Natural killer cell (primary cell): ENCODE measurements at regions not wholly inside any gene's neighbourhood (a gene's known extent, or its start where the extent isn't known, plus 50 kb on each side); places are given as distances from the start of the nearest gene placed in this dataset.

Experiments used
- ATAC-seq, 3 donors: fragments of 150-1000 bp in 2 of 3; fragments of 200-7000 bp in 1 of 3; cut with Tn5 transposase; 1 replicate in 1 of 3; 2 replicates in 2 of 3; pipeline ENCODE4 v1.10.0; 2021; ENCODE audit warnings: mild to moderate bottlenecking in 2 of 3, moderate library complexity in 2 of 3
- DNase-seq, 2 donors: peaks; one replicate each; pipeline versions ENCODE4 v3.0.0 to v3.0.0-alpha.2; 2013 to 2021; ENCODE audit warnings: mixed read lengths in 1 of 2
- H3K27ac ChIP-seq: one replicate; pipeline ENCODE4 v1.5.1; 2013; ENCODE audit warnings: mild to moderate bottlenecking, low read length
- H3K27me3 ChIP-seq: one replicate; pipeline ENCODE4 v1.6.1; 2013; ENCODE audit warnings: low read length; ENCODE audit not compliant: control insufficient read depth, insufficient read depth
- H3K36me3 ChIP-seq: one replicate; pipeline ENCODE4 v1.6.1; 2013; ENCODE audit warnings: low read length; ENCODE audit not compliant: control insufficient read depth, insufficient read depth
- H3K4me1 ChIP-seq: one replicate; pipeline ENCODE4 v1.6.1; 2013; ENCODE audit warnings: low read length; ENCODE audit not compliant: control insufficient read depth, insufficient read depth
- H3K4me3 ChIP-seq: one replicate; pipeline ENCODE4 v1.5.1; 2013; ENCODE audit warnings: low read length
- H3K9me3 ChIP-seq: one replicate; pipeline ENCODE4 v1.6.1; 2013; ENCODE audit warnings: low read length; ENCODE audit not compliant: control insufficient read depth, insufficient read depth
- H3K27ac Mint-ChIP-seq, 2 donors: one replicate each; pipeline ENCODE4 v1.8.0; 2022; ENCODE audit warnings: mild to moderate bottlenecking in 2 of 2, mixed read lengths in 2 of 2, moderate library complexity in 1 of 2
- H3K27me3 Mint-ChIP-seq, 2 donors: one replicate each; pipeline ENCODE4 v1.8.0; 2022; ENCODE audit warnings: low read depth in 2 of 2, mixed read lengths in 2 of 2
- H3K36me3 Mint-ChIP-seq: one replicate; pipeline ENCODE4 v1.8.0; 2022; ENCODE audit warnings: mixed read lengths
- H3K4me1 Mint-ChIP-seq, 2 donors: one replicate each; pipeline ENCODE4 v1.8.0; 2022; ENCODE audit warnings: mixed read lengths in 2 of 2
- H3K4me3 Mint-ChIP-seq: one replicate; pipeline ENCODE4 v1.8.0; 2022; ENCODE audit warnings: mild to moderate bottlenecking, moderate library complexity, mixed read lengths
- H3K9me3 Mint-ChIP-seq, 2 donors: one replicate each; pipeline ENCODE4 v1.8.0; 2022; ENCODE audit warnings: mixed read lengths in 2 of 2
- WGBS: methylation state at CpG from one replicate; pipeline ENCODE4 v1.1.7; 2013; ENCODE audit warnings: missing lambda C conversion rate; ENCODE audit not compliant: insufficient coverage; 5-methylcytosine and 5-hydroxymethylcytosine counted together
- intact Hi-C: fragments of 100-400 bp; cut with micrococcal nuclease; formaldehyde crosslinking; loops from one replicate; pipeline ENCODE4 v1.14.2; 2022
- TF ChIP-seq, protein P1 (sequence below): fragments of 200-600 bp; IDR thresholded peaks from one replicate; pipeline ENCODE4 v1.8.0; 2022; ENCODE audit warnings: antibody characterized with exemption

- peaks cover 0 to 11% of the 10 kb centered on the region in 2 donors for H3K27me3 Mint-ChIP-seq
- TF ChIP-seq, protein P1, sequence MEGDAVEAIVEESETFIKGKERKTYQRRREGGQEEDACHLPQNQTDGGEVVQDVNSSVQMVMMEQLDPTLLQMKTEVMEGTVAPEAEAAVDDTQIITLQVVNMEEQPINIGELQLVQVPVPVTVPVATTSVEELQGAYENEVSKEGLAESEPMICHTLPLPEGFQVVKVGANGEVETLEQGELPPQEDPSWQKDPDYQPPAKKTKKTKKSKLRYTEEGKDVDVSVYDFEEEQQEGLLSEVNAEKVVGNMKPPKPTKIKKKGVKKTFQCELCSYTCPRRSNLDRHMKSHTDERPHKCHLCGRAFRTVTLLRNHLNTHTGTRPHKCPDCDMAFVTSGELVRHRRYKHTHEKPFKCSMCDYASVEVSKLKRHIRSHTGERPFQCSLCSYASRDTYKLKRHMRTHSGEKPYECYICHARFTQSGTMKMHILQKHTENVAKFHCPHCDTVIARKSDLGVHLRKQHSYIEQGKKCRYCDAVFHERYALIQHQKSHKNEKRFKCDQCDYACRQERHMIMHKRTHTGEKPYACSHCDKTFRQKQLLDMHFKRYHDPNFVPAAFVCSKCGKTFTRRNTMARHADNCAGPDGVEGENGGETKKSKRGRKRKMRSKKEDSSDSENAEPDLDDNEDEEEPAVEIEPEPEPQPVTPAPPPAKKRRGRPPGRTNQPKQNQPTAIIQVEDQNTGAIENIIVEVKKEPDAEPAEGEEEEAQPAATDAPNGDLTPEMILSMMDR: no peak
- Histone ChIP-seq H3K27ac (no peak overlapping the region), H3K27me3 (no peaks in the 10 kb centered on the region), H3K36me3 (no peaks in the 10 kb centered on the region), H3K4me1 (no peaks in the 10 kb centered on the region), H3K4me3 (no peak overlapping the region), H3K9me3 (no peaks in the 10 kb centered on the region)
- H3K36me3 Mint-ChIP-seq: no peaks in the 10 kb centered on the region
- intact Hi-C loops: no loop called here
- H3K9me3 Mint-ChIP-seq: no peaks in the 10 kb centered on the region
- no peak overlapping the region for H3K4me3 Mint-ChIP-seq
- WGBS: 0% methylated on average over 1 of the region's 1 CpG
- no peak for ATAC-seq
- no peak for DNase-seq
- H3K4me1 Mint-ChIP-seq: no peaks in the 10 kb centered on the region
- H3K27ac Mint-ChIP-seq: no peak overlapping the region
Observed at GRCh38 chr17:33986088-33986487, 269.0 kb upstream of the CCL2 start.

- TF ChIP-seq, protein P1: no peak
- Histone ChIP-seq H3K27ac (no peak overlapping the region), H3K36me3 (no peaks in the 10 kb centered on the region), H3K4me3 (no peak overlapping the region), H3K27me3 (no peaks in the 10 kb centered on the region), H3K9me3 (no peaks in the 10 kb centered on the region), H3K4me1 (no peaks in the 10 kb centered on the region)
- WGBS: 78% methylated on average over 2 of the region's 2 CpGs
- intact Hi-C loops: no loop called here
- DNase-seq (no peak), ATAC-seq (no peak)
- peaks cover 0 to 11% of the 10 kb centered on the region in 2 donors for H3K27me3 Mint-ChIP-seq
- H3K4me1 Mint-ChIP-seq: no peaks in the 10 kb centered on the region
- no peak overlapping the region for H3K4me3 Mint-ChIP-seq
- H3K36me3 Mint-ChIP-seq: no peaks in the 10 kb centered on the region
- H3K9me3 Mint-ChIP-seq: no peaks in the 10 kb centered on the region
- H3K27ac Mint-ChIP-seq: no peak overlapping the region
Observed at GRCh38 chr17:33986566-33986965, 268.5 kb upstream of the CCL2 start.

DNA sequence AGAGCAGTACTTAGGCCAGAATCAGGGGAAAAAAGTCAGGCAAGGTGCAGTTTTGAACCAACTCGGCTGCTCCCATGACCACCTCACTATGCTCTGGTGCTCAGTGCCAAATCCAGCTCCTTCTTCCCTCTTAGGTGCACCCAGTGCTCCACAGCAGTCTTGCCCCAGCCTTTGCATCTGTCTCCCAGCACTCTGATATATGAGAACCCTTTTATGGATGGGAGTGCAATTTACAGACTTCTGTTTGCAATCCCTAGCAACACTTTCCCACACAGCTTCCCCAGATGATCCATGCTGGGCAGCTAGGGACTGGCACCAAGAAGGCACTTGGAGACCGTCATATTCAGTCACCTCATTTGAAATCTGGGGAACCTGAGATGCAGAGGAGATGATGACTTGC is 267.9 kb upstream of the CCL2 start:
- TF ChIP-seq, protein P1: no peak
- DNase-seq (no peak), ATAC-seq (no peak)
- Histone ChIP-seq H3K9me3 (no peaks in the 10 kb centered on the region), H3K4me1 (no peaks in the 10 kb centered on the region), H3K27ac (no peak overlapping the region), H3K36me3 (no peaks in the 10 kb centered on the region), H3K4me3 (no peak overlapping the region), H3K27me3 (no peaks in the 10 kb centered on the region)
- no peak overlapping the region for H3K27ac Mint-ChIP-seq
- H3K4me1 Mint-ChIP-seq: no peaks in the 10 kb centered on the region
- H3K36me3 Mint-ChIP-seq: no peaks in the 10 kb centered on the region
- 88% methylated on average over 2 of the region's 2 CpGs for WGBS
- H3K4me3 Mint-ChIP-seq: no peak overlapping the region
- intact Hi-C loops: no loop called here
- no peaks in the 10 kb centered on the region for H3K9me3 Mint-ChIP-seq
- H3K27me3 Mint-ChIP-seq: peaks cover 0 to 11% of the 10 kb centered on the region in 2 donors

DNA sequence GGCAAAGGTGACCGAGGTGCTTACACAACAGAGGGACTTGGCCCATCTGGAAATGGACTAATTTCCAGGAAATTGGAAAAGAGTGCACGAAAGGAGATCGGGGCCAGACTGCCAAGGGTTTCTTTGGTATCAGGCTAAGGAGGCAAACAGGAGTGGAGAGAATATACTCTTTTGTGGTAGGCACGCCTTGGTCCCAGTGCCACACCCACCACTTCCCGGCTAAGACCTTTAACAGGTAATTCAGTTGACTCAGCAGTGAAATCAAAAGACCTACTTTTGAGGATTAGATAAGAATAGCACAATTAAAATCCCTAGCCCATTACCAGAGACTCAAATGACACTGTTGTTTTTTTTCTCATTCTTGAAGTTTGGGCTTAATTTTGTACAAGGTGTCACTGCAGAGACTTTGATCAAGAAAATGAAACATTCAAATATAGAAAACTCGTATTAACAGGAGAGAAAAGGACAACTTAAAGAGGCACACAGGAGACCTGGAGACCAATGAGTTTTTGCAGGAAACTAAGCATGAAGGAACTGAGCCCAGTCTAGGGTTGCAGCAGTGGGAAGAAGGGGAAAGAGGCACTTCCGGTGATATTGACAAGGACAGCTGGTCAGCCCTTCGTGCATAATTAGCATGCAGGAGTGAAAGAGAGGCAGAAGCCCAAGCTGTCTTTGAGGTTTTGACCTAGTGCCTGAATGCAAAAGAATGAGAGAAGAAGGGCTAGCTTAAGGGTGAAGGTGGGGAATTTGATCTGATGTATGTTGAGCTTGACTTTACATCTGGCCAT is 265.5 kb upstream of the CCL2 start:
- H3K27me3 Mint-ChIP-seq: peaks cover 5 to 9% of the 10 kb centered on the region in 2 donors
- H3K4me3 Mint-ChIP-seq: no peak overlapping the region
- no peaks in the 10 kb centered on the region for H3K36me3 Mint-ChIP-seq

More for the DNA sequence above, 265.5 kb upstream of the CCL2 start:
- no peak overlapping the region for H3K4me3 ChIP-seq
- ATAC-seq (no peak), DNase-seq (no peak)
- 75% methylated on average over 8 of the region's 8 CpGs for WGBS
- no peaks in the 10 kb centered on the region for H3K27me3 ChIP-seq
- no peaks in the 10 kb centered on the region for H3K9me3 ChIP-seq
- TF ChIP-seq, protein P1: no peak
- no peak overlapping the region for H3K27ac ChIP-seq
- H3K36me3 ChIP-seq: no peaks in the 10 kb centered on the region
- H3K4me1 ChIP-seq: no peaks in the 10 kb centered on the region
- no peaks in the 10 kb centered on the region for H3K4me1 Mint-ChIP-seq
- H3K27ac Mint-ChIP-seq: no peak overlapping the region
- no peaks in the 10 kb centered on the region for H3K9me3 Mint-ChIP-seq
- intact Hi-C loops: no loop called here
